Colonic mucosa (tissue), 4 donors: ENCODE measurements at regions not wholly inside any gene's neighbourhood (a gene's known extent, or its start where the extent isn't known, plus 50 kb on each side); places are given as distances from the start of the nearest gene placed in this dataset.
A peak's percentile ranks its signal among the peaks of the same experiment; 100 is the strongest.

Source experiments
- DNase-seq: peaks from one replicate; pipeline ENCODE4 v3.0.0-alpha.2; 2020
- H3K27ac ChIP-seq: fragments of 200-600 bp; one replicate; pipeline ENCODE4 v1.8.0; 2021
- H3K27me3 ChIP-seq: fragments of 200-600 bp; one replicate; pipeline ENCODE4 v1.8.0; 2021
- H3K36me3 ChIP-seq: fragments of 200-600 bp; one replicate; pipeline ENCODE4 v1.8.0; 2021
- H3K4me1 ChIP-seq: fragments of 200-600 bp; one replicate; pipeline ENCODE4 v1.8.0; 2021; ENCODE audit warnings: mild to moderate bottlenecking
- H3K4me3 ChIP-seq: fragments of 200-600 bp; one replicate; pipeline ENCODE4 v1.8.0; 2021
- H3K9ac ChIP-seq, 2 donors: one replicate each; pipeline ENCODE4 v1.7.0; 2013; ENCODE audit warnings: control low read depth in 2 of 2, low read depth in 2 of 2, low read length in 2 of 2
- H3K9me3 ChIP-seq: fragments of 200-600 bp; one replicate; pipeline ENCODE4 v1.8.0; 2021
- intact Hi-C: fragments of 100-400 bp; cut with DNase I; formaldehyde crosslinking; loops from one replicate; pipeline ENCODE4 v1.14.1; 2022
- TF ChIP-seq, protein P1 (sequence below): fragments of 200-600 bp; IDR thresholded peaks from one replicate; pipeline ENCODE4 v1.8.0; 2022; ENCODE audit warnings: antibody characterized with exemption, mild to moderate bottlenecking
- donor health status: healthy.
- donor health status: DM: no; HTN: no; CAD: no.
- donor health status: DM: no; HTN: no; CAD: no.

DNA sequence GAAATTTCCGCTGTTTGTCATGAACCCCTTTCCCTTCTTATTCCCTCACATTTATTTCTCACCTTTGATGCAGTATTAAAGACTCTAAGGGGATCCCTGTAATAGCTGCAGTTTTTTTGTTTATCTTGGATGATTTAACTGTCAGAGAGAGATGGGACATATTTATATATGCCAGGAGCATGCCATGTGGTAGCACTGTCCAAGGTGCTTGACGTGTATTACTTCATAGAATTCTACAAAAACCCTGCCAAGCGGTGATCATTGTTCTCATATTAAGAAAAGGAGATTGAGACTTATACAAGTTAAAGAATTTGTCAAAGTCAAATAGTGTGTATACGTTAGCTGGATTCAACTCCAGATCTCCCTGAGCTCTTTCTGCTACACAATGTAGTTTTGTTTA lies 78.2 kb downstream of the SPRY1 start:
- Histone ChIP-seq H3K9ac (no peak overlapping the region), H3K9me3 (no peaks in the 10 kb centered on the region)
- intact Hi-C loops = no loop called here

DNA sequence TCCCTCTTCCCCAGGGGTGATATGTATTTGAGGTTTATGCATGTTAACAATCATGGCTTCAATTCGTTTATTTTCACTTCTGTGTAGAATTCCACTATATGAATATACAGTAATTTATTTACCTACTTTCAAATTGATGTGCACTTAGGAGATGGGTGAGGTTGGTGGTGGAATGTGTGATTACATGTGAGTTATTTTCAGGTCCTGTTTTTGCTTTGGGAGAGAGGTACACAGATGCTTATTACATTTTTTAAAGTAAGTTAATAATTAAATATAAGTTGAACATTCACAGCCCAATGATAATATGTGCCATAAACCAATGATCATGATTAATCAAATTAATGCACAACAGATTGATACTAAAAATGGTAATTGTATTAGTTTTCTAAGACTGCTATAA lies 79.5 kb downstream of the SPRY1 start:
- Histone ChIP-seq H3K9ac (no peak overlapping the region), H3K9me3 (no peaks in the 10 kb centered on the region), H3K27ac (no peak overlapping the region), H3K4me1 (no peaks in the 10 kb centered on the region), H3K36me3 (no peaks in the 10 kb centered on the region), H3K4me3 (no peak overlapping the region), H3K27me3 (no peaks in the 10 kb centered on the region)
- DNase-seq = no peak
- TF ChIP-seq, protein P1, sequence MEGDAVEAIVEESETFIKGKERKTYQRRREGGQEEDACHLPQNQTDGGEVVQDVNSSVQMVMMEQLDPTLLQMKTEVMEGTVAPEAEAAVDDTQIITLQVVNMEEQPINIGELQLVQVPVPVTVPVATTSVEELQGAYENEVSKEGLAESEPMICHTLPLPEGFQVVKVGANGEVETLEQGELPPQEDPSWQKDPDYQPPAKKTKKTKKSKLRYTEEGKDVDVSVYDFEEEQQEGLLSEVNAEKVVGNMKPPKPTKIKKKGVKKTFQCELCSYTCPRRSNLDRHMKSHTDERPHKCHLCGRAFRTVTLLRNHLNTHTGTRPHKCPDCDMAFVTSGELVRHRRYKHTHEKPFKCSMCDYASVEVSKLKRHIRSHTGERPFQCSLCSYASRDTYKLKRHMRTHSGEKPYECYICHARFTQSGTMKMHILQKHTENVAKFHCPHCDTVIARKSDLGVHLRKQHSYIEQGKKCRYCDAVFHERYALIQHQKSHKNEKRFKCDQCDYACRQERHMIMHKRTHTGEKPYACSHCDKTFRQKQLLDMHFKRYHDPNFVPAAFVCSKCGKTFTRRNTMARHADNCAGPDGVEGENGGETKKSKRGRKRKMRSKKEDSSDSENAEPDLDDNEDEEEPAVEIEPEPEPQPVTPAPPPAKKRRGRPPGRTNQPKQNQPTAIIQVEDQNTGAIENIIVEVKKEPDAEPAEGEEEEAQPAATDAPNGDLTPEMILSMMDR = no peak
- intact Hi-C loops = no loop called here

More for the DNA sequence above, 78.2 kb downstream of the SPRY1 start:
- H3K27me3 ChIP-seq = no peaks in the 10 kb centered on the region
- TF ChIP-seq, protein P1 = no peak
- no peak overlapping the region for H3K4me3 ChIP-seq
- no peak overlapping the region for H3K27ac ChIP-seq
- no peaks in the 10 kb centered on the region for H3K4me1 ChIP-seq
- DNase-seq = no peak
- H3K36me3 ChIP-seq = no peaks in the 10 kb centered on the region

DNA sequence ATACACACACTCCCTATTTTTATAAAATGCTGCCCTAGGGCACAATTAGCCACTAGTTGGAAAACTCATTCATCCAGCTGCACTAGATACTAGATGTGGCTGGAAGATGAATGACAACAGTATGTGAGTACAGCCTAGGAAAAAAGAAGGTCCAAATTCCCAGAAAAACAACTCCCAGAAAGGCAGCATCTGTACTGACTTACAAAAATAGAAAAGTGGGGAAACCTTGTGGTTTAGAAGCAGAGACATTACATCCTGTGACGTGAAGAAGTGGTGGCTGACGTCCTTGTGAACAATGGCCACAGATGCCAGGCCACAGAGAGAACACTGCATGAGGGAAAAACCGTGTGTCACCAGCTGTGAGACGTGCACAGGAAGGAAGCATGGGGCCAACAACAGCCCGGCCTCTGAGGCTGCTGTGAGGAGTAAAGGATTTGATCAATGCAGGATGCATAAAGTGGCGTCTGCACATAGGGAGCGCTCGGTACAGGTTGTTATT lies 81.2 kb downstream of the SPRY1 start:
- DNase-seq = no peak

DNA sequence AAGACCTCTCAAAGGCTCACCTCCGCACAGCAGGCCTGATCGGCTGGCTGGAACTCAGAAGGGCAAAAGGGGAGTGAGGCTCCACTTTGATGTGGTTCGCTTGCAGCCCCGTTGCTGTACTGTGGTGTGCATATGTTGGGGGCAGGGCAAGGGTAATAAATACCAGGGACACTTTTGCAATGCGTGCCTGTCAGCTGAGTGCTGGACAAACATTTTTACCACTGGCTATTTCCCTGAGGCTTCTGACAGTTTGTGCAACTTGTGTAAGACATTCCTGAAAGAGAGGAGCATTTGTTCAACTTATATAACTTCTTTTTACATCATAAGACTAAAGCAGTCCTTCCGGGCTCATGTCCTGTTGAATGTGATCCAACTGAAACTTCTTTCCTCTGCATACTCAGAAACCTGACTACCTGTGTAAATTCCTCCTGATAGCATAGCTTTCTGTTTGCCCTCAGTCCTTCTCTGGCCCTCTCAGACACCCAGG lies 82.3 kb downstream of the SPRY1 start:
- Histone ChIP-seq H3K4me3 (no peak overlapping the region), H3K9ac (no peak overlapping the region), H3K27ac (no peak overlapping the region), H3K27me3 (no peaks in the 10 kb centered on the region), H3K4me1 (no peaks in the 10 kb centered on the region), H3K36me3 (no peaks in the 10 kb centered on the region), H3K9me3 (no peaks in the 10 kb centered on the region)
- TF ChIP-seq, protein P1 = no peak
- peak; percentile 38 for DNase-seq
- intact Hi-C loops = no loop called here

More for the DNA sequence above, 81.2 kb downstream of the SPRY1 start:
- intact Hi-C loops = no loop called here
- no peaks in the 10 kb centered on the region for H3K4me1 ChIP-seq
- H3K36me3 ChIP-seq = no peaks in the 10 kb centered on the region
- H3K4me3 ChIP-seq = no peak overlapping the region
- TF ChIP-seq, protein P1 = no peak
- H3K9me3 ChIP-seq = no peaks in the 10 kb centered on the region
- no peaks in the 10 kb centered on the region for H3K27me3 ChIP-seq
- H3K27ac ChIP-seq = no peak overlapping the region
- no peak overlapping the region for H3K9ac ChIP-seq

DNA sequence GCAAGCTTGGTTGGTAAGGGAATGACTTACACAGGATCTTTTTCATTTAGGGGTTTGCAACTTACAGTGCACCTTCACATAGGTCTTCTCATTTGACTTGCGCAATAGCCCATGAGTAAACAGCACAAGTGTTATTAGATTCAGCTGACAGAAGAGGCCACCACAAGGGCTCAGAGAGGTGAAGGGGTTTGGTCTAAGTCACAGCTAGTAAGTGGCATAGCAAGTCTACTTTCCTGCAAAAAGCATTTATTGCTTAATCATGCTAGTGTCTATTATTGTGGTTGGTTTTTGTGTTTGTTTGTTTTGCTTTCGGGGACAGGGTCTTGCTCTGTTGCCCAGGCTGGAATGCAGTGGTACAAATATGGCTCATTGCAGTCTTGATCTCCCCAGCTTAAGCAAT lies 83.3 kb downstream of the SPRY1 start:
- intact Hi-C loops = no loop called here
- H3K27ac ChIP-seq = no peak overlapping the region

More for the DNA sequence above, 83.3 kb downstream of the SPRY1 start:
- Histone ChIP-seq H3K36me3 (no peaks in the 10 kb centered on the region), H3K4me1 (no peaks in the 10 kb centered on the region), H3K4me3 (no peak overlapping the region), H3K9ac (no peak overlapping the region), H3K27me3 (no peaks in the 10 kb centered on the region), H3K9me3 (no peaks in the 10 kb centered on the region)
- DNase-seq = no peak
- TF ChIP-seq, protein P1 = no peak
